NCI-H2107 treated with DMSO at 0.1 percent for 48 hours (cell line): ENCODE measurements at regions not wholly inside any gene's neighbourhood (a gene's known extent, or its start where the extent isn't known, plus 50 kb on each side); places are given as distances from the start of the nearest gene placed in this dataset.
"Not testable (repeated sequence)": the region's sequence is repeated elsewhere in the genome, so short reads cannot be mapped to it uniquely, and the experiment has no call there.

Source experiments
- DNase-seq: peaks from one replicate; lab custom pipeline; 2025; ENCODE audit not compliant: unreplicated experiment; lab: John Stamatoyannopoulos, UW

- not testable (repeated sequence) for DNase-seq
Observed at GRCh38 chr16:29260683-29261426, 145.7 kb downstream of the NPIPB11 start.

- not testable (repeated sequence) for DNase-seq
Observed at GRCh38 chr16:29259635-29260457, 146.7 kb downstream of the NPIPB11 start.

DNA sequence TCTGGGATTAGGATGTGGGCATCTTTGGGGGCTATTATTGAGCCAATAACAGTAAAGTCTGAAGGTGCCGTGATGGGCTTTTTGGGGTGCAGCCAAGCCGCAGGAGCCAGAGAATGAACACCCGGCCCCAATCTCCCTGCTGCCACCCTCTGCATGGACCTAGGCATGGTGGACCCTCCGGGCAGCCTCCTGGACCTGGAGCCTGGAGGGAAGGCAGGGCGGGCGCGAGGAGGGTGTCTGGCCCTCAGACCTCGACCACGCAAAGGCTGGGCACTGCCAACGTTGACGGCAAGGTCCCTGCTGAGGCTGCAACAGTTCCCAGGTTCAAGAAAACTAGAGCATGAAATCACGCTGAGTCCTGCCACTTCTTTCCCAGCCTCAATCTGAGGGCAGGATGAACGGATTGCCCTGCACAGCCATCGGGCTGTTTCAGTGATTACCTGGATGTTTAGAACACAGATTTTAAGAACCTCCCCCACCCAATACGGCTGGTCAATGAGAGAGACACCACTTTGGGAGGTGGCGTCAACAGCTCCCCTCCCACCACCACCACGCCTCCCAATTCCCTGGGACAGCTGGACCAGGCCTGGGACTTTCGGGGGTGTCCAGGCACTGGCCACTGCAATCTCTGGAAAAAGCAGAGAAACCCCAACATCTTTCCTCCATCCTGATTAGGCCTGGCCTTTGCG is 147.4 kb downstream of the NPIPB11 start:
- DNase-seq: not testable (repeated sequence)

DNA sequence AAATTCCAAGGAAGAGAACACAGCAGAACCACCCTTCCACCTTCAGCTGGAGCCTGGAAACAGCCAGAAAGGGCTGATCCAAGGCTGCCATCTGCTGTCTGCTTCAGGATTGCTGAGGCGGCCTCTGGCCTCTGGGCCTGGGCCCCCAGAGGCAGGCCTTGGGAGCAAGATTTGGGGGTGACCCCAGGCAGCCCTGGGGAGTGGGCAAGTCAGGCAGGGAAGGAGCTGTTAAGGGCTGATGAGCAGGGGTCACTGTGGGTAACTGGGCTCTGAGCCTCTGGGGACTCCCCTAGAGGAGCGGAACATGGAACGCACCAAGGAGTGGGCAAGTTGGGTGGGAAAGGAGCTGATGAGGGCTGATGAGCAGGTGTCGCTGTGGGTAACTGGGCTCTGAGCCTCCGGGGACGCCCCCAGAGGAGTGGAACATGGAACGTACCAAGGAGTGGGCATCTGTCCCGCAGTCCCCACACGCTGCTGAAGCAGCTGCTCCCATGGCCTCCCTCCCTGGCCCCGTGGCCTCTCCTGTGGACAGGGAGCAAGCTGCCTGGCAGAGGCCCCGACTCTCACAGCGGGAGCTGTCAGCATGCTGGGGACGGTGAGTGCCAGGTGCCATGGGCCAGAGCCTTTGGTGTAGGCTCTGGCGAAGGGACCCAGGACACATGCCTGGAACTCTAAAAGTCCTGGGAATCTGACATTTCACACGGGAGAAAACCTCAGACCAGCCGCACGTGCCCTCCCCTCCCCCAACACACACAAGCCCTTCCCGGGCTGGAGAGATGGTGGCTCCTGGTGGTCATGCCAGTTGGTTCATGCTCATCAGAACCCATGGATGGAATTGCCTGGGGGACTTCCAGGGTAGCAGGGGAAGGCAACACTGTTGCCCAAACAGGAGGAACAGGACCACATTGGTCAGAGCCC is 148.8 kb downstream of the NPIPB11 start:
- not testable (repeated sequence) for DNase-seq

- DNase-seq: no peak
Observed at GRCh38 chr16:29256501-29256981, 150.0 kb downstream of the NPIPB11 start.

DNA sequence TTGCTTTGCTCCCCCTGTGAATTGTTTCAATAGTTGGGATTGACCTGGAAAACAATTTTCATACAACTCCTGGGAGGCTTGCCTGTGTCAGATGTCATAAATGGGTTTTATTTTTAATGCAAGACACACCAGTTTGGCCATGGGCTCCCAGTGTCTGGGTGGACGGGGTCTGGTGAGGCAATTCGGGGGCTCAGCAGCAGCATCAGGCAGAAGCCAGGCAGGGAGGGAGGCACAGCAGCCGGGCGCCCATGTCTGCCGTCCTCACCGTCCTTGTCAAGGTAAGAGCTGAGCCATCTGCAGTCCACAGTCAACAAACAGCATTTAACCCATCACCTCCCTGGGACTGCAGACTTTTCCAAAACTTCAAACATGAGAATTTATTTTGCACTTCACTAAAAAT is 150.6 kb downstream of the NPIPB11 start:
- not testable (repeated sequence) for DNase-seq

- not testable (repeated sequence) for DNase-seq
Observed at GRCh38 chr16:29255496-29255796, 151.1 kb downstream of the NPIPB11 start.

DNA sequence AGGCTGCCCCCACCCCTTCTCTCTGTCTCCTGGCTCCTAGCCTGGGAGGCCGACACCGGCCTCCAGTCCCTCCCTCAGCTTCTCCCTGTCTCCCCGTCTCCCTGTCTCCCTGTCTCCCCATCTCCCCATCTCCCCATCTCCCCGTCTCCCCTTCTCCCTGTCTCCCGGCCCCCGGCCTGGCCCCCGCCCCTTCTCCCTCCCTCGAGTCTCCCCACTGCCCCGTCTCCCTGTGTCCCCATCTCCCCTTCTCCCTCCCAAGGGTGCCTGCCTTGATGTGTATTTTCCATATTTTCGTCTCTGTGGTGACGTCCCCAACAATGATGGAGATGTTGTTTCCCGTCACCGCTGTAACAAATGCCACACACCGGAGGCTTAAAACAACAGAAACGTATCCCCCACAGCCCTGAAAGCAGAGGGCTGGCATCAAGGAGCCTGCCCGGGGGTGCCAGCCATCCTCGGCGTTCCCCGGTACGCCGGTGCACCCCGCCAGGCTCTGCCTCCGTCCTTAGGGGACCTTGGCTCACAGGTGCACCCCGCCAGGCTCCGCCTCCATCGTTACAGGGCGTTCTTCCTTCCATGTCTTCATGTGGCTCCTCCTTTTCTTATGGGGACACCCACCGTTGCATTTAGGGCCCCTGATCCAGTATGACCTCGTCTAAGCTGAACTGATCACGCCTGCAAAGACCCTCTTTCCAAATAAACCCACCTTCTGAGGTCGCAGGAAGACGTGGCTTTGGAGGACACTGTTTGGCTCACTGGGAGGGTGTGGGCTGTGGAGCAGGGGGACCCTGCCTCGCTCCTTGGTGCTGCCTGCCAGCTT is 151.6 kb downstream of the NPIPB11 start:
- DNase-seq: no peak

GRCh38 chr16:29253716-29254590 is 152.6 kb downstream of the NPIPB11 start:
- DNase-seq: not testable (repeated sequence)

DNA sequence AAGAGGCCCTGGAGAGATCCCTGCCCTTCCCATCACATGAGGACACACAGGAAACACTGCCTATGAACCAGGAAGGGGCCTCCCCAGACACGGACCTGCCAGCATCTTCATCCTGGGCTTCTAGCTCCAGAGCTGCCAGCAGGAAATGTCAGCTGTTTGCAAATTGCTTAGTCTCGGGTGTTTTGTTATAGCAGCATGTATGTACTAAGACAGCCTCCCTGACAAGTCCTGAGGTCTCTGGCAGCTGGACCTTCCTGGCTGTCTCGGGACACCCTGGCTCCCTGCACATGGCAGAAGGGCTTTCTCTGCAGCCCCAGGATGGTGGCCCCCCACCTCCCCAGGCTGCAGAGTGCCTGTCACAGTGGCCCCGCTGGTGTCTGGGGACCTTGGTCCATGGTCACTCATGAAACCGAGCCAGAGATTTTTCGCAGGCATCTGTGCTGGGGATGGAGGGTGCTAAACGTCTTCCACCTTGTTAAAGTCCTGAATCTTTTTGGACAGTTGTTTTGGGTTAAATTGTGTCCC is 153.4 kb downstream of the NPIPB11 start:
- not testable (repeated sequence) for DNase-seq

GRCh38 chr16:29252311-29252710 is 154.2 kb downstream of the NPIPB11 start:
- not testable (repeated sequence) for DNase-seq

GRCh38 chr16:29251571-29252011 is 154.9 kb downstream of the NPIPB11 start:
- DNase-seq: not testable (repeated sequence)

DNA sequence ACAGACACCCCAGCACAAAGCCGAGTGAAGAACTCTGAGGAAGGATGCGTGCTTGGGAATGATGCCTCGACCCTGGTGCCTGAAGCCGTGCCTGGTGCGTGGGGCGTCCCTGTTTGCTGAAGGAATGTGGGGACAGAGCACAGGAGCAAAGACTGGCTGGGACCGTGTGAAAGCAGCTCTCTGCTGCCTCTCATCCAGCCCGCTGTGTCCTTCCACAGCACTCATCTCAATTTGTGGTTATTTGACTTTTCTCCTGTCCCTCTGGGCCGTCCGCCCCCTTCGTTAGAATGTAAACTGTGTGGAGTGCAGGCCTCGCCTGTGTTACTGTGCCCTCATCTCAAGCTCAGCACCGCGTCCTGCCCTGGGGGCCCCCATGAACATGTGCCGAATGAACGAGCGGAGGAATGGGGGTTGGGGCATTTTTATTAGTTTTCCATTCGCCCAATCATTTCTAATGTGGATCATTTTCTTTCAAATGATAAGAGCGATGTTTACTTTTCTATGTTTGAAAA is 155.5 kb downstream of the NPIPB11 start:
- not testable (repeated sequence) for DNase-seq

DNA sequence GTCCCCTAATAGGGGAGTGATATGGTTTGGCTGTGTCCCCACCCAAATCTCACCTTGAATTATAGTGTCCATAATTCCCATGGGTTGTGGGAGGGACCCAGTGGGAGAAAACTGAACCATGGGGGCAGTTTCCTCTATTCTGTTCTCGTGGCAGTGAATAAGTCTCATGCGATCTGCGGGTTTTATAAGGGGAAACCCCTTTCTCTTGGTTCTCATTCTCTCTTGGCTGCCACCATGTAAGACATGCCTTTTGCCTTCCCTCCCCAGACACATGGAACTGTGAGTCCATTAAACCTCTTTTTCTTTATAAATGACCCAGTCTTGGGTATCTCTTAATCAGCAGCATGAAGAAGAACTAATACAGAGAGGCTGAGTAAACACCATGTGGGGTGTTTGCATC is 156.0 kb downstream of the NPIPB11 start:
- DNase-seq: not testable (repeated sequence)

DNA sequence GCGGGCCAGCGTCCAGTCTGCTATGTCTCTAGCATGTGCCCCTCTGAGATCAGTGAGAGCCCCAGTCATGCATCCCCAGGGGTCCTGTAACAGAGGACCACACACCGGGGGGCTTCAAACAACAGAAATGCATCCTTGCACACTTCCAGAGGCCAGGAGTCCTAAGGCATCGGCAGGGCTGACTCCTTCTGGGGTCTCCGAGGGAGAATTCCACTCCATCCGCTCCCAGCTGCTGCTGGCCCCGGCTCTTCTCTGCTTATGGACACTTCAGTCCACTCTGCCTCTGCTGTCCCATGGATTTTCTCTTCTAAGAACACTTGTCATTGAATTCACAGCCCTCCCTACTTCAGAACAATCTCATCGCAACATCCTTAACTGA is 157.6 kb downstream of the NPIPB11 start:
- DNase-seq: not testable (repeated sequence)

GRCh38 chr16:29248306-29248939 is 158.1 kb downstream of the NPIPB11 start:
- not testable (repeated sequence) for DNase-seq

- not testable (repeated sequence) for DNase-seq
Observed at GRCh38 chr16:29246091-29246490, 160.4 kb downstream of the NPIPB11 start.

DNA sequence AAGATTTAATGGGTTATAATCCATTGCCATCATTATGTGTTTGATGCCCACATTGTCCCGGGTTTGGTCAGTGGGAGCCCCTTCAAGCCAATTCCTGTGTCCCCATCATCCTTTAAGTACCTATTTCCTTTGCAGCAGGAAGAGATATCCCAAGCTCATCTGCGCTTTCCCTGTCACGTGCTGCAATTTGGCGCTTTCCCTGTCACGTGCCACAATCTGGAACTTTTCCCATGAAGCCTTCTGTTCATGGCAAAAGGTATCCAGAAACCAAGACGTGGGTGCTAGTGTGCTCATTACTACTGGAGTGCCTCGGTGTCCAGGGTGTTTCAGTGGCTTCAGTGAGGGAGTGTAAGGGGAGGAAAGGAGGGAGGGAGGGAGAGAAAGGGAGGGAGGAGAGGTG is 168.5 kb downstream of the NPIPB11 start:
- no peak for DNase-seq
